ES-I3 (cell line): ENCODE measurements at regions not wholly inside any gene's neighbourhood (a gene's known extent, or its start where the extent isn't known, plus 50 kb on each side); places are given as distances from the start of the nearest gene placed in this dataset.

Experiments used
- H3K36me3 ChIP-seq: 2 replicates; pipeline ENCODE4 v1.6.1; 2013; ENCODE audit warnings: mild to moderate bottlenecking, low read length, control low read depth, moderate library complexity; ENCODE audit not compliant: insufficient read depth
- H3K4me1 ChIP-seq: 2 replicates; pipeline ENCODE4 v1.6.1; 2013; ENCODE audit warnings: mild to moderate bottlenecking, control low read depth, low read length; ENCODE audit not compliant: insufficient read depth
- H3K9ac ChIP-seq: 2 replicates; pipeline ENCODE4 v1.6.1; 2013; ENCODE audit warnings: low read depth, mild to moderate bottlenecking, low read length, moderate library complexity
- H3K9me3 ChIP-seq: 2 replicates; pipeline ENCODE4 v1.6.1; 2013; ENCODE audit warnings: mild to moderate bottlenecking, low read length, moderate library complexity; ENCODE audit not compliant: control insufficient read depth, insufficient read depth

DNA sequence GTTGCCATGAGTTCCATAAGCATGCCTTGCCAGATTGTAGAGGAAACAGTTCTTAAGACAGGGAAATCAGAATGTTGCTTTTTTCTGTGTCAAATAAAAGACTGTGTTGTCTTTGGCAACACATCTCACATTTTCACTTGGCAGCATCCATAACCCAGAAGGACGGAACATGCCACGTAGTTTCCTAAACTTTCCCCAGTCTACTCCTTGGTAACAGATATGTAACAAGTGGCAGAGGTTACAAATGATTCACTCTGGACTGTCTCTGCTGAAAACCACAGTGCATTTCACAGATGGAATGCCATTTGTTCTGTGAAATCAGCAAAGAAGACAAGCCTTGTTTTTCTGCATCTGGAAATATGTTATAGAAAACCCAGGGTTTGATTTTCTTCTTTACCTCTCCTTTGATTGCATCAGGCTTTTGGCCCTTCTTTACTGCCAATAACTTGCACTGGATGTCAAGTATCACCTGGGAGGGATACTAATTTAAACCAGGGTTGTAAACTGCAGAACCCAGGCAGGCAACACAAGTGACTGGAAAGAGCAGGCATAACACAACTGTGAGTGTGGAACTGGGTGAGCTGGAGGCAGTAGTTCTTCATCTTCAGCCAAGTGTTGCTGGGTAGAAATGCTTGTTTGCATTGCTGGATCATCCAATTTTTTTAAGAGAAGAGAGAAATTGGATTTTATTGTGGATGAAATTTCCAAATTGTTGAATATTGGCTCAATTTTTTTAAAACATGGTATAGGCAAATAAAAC is 124.4 kb upstream of the FOXB1 start:
- Histone ChIP-seq H3K4me1 (peaks cover 4% of the 10 kb centered on the region; the same call in 1 of the 2 replicates), H3K36me3 (no peaks in the 10 kb centered on the region), H3K9ac (no peak overlapping the region), H3K9me3 (no peaks in the 10 kb centered on the region)

DNA sequence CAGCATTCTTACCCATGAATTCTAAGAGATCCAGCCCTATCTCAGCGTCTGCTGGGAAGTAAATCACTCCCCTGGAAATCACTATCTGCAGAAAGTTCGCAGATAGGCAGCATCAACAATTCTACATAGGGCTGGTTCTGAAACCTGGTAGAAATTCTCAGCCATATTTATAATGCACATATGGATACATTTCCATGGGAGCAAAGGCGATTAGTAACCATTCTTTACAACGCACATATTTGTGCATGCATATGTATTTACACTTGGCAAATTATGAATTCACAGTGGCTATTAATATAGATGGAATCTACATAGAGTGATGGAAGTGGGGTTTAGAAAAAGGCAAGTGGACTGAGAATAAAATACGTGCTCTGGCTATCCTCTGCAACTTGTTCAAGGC is 128.0 kb upstream of the FOXB1 start:
- no peaks in the 10 kb centered on the region for H3K36me3 ChIP-seq
- H3K9ac ChIP-seq: no peak overlapping the region
- H3K9me3 ChIP-seq: no peaks in the 10 kb centered on the region
- peaks cover 4% of the 10 kb centered on the region; the same call in 1 of the 2 replicates for H3K4me1 ChIP-seq

DNA sequence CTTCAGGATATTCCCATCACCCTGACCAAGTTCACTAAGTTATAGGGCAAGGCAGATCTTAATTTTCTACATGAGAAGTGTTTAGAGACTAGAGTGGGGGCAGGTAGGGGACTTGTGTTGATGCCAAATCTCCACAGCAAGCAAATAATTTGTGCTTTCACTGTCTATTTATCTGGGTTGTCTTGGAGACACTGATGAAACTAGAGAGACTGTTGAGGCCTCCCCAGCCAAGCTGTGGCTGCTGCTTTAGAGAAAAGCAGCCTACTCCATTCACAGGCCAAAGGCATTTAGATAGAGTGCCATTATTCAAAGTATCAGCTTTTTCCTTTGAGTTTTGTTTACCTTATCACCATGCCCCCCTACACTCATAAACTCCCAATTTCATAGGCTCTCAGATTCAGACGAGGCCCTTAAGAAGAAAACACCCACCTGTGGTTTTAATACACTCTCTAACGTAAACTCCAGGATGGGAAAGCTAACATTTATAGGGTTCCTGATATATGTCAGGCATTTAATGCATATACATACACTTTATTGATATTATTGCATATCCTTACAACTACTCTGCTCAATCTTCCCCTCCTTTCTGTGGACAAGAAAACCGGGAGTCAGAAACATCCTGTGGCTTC is 130.4 kb upstream of the FOXB1 start:
- H3K9ac ChIP-seq: no peak overlapping the region
- no peaks in the 10 kb centered on the region for H3K9me3 ChIP-seq
- H3K36me3 ChIP-seq: no peaks in the 10 kb centered on the region
- peaks cover 3% of the 10 kb centered on the region; the same call in 1 of the 2 replicates for H3K4me1 ChIP-seq

DNA sequence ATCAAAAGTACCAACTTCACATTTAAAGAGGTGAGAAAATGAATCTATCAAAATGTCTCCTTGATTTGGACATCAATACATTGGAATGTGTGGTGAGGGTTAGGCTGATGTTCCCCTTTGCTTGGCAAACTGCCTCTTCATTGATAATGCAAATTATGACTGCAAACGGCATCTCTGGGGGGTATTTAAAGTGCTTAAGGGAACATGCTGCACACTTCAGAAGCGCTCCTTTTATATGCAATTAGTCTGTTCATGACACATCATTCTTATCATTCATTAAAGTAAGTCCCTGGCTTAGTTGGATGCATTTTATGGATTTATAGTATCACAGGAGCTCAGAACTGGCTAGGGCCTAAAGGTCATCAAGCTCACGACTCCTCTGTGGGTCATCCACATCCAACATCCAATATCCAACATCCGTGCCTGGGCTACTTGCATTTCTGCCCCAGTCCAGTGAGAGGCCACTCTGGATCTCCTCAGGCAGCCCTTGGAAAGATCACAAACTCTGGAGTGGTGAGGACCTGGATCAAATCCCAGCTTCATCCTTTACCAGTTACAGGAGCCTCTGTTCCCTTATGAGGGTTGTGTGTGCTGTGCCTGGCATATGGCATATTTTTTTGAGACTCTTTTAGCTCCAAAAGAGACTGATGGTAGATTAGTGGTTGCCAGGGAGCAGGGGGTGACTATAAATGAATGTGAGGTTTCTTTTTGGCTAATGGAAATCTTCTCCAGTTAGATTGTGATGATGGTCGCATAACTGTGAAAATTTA is 136.8 kb upstream of the FOXB1 start:
- H3K9me3 ChIP-seq: no peaks in the 10 kb centered on the region
- H3K9ac ChIP-seq: no peak overlapping the region
- peaks cover 6% of the 10 kb centered on the region; the same call in 1 of the 2 replicates for H3K4me1 ChIP-seq
- no peaks in the 10 kb centered on the region for H3K36me3 ChIP-seq

DNA sequence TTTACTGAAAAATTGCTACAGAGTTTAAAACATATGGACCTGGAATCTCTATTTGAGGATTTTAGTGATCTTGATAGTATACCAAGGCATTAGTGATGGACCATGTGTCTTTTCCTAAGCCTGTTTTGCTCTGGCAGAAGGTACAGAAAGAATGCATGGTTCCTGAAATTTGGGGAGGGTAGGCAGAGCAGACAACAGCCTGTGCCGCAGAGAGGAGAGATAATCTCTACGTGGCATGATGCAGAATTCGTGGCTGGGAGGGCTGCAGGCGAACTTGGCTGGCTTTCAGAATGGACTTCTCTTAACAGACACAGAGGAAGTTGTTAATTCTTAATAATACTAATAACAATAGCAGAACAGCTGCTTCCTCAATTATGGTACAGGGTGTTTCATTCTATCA is 137.5 kb upstream of the FOXB1 start:
- H3K36me3 ChIP-seq: no peaks in the 10 kb centered on the region
- peaks cover 6% of the 10 kb centered on the region; the same call in 1 of the 2 replicates for H3K4me1 ChIP-seq
- no peaks in the 10 kb centered on the region for H3K9me3 ChIP-seq
- H3K9ac ChIP-seq: no peak overlapping the region

DNA sequence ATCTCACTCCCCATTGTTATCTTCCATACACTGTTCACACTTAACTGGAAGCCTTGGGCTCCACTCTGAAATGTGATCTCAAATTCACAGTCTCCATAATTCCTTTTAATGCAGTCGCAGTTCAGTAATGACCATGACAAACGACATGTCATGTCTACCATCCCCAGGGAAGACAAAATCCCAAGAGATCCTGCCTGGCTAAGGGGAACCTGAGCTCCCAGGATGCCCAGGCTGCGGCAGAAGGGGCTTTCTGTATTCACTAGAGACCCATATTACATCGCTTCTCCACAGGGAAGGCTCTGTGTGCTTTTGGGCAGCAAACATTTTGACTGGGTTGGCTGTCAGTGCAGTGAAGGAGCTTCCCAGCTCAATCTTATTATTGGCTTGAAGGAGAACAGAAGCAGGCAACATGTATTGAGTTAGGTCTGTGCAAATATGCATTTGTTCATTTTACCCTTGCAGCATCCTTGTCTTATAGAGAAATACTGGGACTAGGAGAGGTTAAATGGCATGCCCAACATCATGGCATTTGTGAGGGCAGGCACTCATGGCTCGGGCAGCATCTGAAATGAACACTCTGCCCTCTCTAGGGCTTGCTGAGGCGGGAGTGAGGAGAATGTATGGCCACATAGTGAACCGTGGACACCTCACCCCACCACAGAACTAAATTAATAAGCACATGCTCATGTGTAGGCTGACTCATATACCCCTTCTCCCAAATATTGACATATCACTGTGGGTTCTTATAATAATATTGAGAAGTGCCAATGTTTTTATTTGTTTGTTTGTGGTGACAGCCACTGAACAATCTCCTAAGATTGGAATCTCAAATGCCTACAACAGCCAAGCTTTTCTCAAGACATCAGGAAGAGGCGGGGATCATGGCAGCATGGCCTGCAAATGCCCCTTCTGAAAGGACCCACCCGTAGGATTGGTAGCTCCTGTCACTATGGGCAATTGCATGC is 141.6 kb upstream of the FOXB1 start:
- Histone ChIP-seq H3K4me1 (peaks cover 6% of the 10 kb centered on the region; the same call in 1 of the 2 replicates), H3K9ac (no peak overlapping the region), H3K36me3 (no peaks in the 10 kb centered on the region), H3K9me3 (no peaks in the 10 kb centered on the region)

DNA sequence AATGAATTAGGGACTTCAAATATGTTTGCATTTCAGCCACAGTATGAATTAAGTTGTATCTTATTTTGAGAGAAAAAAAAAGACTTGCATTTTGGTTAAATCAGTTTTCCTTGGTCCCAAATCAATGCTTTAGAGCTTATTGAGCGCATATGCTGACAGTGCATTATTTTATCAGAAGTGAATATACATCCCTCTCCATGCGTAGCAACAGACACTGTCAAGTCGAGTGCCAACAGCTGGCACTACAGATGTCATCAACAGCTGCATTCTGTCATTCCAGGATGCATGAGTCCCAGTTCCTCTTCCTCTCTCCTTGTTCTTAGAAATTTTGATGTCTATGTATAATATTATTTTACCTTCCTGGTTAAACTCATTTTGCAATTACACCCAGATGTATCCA is 156.1 kb upstream of the FOXB1 start:
- Histone ChIP-seq H3K9ac (no peak overlapping the region), H3K36me3 (no peaks in the 10 kb centered on the region), H3K9me3 (no peaks in the 10 kb centered on the region), H3K4me1 (no peaks in the 10 kb centered on the region)

DNA sequence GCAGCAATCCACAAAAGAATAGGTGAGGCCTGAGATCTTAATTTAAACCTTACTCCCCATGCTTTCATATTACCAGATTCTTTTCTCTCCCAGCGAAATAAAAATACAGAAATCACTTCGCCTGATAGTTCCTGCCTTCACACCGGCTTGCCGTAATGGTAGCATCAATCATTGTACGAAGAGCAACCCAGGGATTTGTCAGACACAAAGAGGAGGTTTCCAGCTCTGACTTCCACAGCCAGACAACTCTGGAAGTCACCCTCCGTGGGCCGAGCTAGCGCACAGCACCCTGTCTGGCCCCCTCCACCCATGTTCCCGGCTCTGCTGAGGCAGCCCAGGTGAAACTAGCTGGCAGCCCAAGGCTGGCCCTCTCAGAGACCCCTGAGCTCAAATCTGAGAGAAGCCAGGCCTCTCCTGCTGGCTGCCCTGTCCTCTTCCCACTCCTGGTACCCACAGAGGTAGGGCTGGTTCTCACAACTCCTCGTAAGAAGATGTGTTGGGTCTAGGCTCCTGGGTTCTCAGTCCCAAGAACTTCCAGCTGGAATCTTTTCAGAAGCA is 156.9 kb upstream of the BNIP2 start:
- Histone ChIP-seq H3K9me3 (no peaks in the 10 kb centered on the region), H3K9ac (no peak overlapping the region), H3K36me3 (no peaks in the 10 kb centered on the region), H3K4me1 (no peaks in the 10 kb centered on the region)

DNA sequence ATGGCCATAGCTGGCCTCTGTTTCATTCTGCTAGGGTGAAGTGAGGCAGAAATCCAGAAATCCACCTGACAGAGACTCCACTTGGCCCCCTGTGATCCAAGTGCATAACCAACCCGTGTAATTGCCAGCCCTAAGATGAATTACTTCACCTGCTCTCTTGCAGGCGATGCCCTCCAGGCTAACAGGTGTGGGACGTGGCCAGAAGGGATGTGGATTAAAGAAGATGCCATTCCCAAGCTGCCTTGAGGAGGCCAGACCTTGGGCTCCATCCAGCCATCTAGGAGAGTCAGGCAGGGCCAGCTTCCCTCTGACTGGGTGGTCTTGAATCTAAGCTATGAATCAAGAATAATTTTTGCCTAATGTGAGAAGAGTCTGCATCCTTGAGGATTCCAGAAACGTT is 154.5 kb upstream of the BNIP2 start:
- Histone ChIP-seq H3K4me1 (no peaks in the 10 kb centered on the region), H3K9me3 (no peaks in the 10 kb centered on the region), H3K36me3 (no peaks in the 10 kb centered on the region)

DNA sequence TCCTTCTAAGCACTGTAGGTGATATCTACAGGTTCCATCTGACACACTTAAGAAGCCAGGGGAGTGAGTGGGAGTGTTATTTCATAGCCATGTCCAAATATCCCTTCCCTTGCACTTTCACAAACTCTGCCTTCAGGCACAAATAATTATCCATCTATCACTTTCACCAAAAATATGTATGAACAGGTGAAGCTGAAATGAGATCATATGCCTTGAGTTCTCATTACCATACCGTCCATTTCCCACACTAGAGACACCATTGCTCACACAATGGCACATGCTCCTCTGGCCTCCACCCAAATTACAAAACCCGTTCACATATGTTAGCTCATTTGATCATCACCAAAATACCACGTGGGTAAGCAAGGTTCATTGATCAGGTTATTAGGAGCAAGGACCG is 151.9 kb upstream of the BNIP2 start:
- Histone ChIP-seq H3K4me1 (no peaks in the 10 kb centered on the region), H3K9me3 (no peaks in the 10 kb centered on the region), H3K36me3 (no peaks in the 10 kb centered on the region), H3K9ac (no peak overlapping the region)

More for the DNA sequence above, 154.5 kb upstream of the BNIP2 start:
- H3K9ac ChIP-seq: no peak overlapping the region

DNA sequence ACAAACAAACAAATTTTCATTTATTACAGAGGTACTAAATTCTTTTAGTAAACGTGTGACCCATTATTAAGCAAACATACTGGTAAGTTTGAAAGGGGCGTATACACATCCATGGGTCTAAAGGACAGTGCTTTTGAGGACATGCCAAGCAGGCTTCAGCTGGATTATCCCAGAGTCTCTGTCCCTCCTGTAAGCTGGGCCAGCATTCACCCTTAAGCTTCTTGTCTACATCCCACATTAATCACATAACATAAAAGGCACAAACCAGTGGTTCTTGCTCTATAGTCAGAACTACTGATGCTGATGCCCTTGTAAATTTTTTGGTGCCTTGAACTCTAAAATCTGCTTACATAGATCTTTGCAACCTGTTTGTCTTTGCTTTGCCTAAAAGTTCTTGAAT is 150.8 kb upstream of the BNIP2 start:
- Histone ChIP-seq H3K9ac (no peak overlapping the region), H3K4me1 (no peaks in the 10 kb centered on the region), H3K9me3 (no peaks in the 10 kb centered on the region), H3K36me3 (no peaks in the 10 kb centered on the region)

DNA sequence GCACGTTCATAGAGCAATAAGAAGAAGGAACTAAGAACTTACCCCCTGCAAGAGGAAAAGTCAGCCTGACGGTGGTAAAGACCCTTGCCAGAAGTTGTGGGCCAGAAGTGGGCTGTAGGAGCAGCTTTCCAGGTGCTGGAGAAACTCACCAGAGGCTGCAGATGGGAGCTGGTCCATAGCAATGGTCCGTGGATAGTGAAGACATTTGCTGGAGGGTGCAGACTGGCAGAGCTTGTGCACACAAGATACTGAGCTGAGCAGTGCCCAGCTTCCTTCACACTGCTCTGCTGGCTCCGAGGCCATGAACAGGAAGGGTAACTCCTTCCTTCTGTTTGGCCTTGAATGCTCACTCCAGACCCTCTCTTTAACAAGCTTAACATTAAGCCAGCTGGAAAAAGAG is 149.8 kb upstream of the BNIP2 start:
- Histone ChIP-seq H3K9me3 (no peaks in the 10 kb centered on the region), H3K4me1 (no peaks in the 10 kb centered on the region), H3K36me3 (no peaks in the 10 kb centered on the region), H3K9ac (no peak overlapping the region)

DNA sequence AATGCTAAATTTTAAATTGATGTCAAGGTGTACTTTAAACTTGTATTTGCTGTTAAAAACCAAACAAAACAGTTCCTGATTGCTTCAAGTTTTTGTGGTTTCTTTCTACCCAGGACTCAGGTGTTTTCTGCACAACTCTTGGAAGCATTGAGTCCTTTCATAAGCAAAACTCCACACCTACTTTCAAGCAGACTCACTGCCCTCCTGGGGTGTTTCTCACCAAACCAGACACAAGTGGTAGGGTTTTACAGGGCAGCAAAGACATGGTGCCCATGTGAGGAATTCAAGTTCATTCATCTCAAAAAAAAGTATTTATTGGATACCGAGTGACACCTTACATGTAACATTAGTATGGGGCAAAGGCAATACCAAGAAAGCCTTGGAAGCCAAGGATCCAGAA is 146.7 kb upstream of the BNIP2 start:
- Histone ChIP-seq H3K9ac (no peak overlapping the region), H3K4me1 (no peaks in the 10 kb centered on the region), H3K9me3 (no peaks in the 10 kb centered on the region)

DNA sequence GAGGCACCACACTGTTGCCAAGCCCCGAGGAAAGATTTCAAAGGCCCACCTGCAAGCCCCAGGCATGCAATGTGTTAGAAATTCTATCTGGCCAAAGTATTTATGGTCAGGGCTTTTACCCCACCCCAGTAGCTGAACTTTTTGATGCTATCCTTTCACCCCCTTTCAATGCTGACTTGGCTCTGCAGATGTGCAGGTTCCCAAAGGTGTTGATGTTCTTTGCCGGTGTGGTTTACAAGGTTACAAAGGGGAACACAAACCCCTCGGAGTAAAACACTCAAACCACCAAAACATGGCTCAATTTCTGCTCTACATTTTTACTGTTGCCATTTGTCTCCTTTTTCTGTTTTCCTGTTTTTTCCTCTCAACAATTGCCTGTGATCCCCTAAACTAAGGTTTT is 145.4 kb upstream of the BNIP2 start:
- Histone ChIP-seq H3K9me3 (no peaks in the 10 kb centered on the region), H3K9ac (no peak overlapping the region), H3K4me1 (no peaks in the 10 kb centered on the region), H3K36me3 (no peaks in the 10 kb centered on the region)

More for the DNA sequence above, 146.7 kb upstream of the BNIP2 start:
- no peaks in the 10 kb centered on the region for H3K36me3 ChIP-seq
